Endothelial cell of umbilical vein (primary cell): ENCODE measurements at regions not wholly inside any gene's neighbourhood (a gene's known extent, or its start where the extent isn't known, plus 50 kb on each side); places are given as distances from the start of the nearest gene placed in this dataset.

Source experiments
- BruUV-seq: library from RNA; stranded (reverse); fragments of 400-500 nt; replicated peaks from 2 replicates; lab custom pipeline; 2021; lab: Mats Ljungman, UMichigan
- CTCF ChIA-PET: fragments of 300-600, 350-600 bp; sonication (Branson Sonifier 250); formaldehyde crosslinking; loops from one replicate; lab custom pipeline; 2021; ENCODE audit warnings: antibody characterized with exemption, inconsistent platforms; lab: Charles Lee
- POLR2A ChIA-PET: fragments of 300-600, 350-600 bp; sonication (Branson Sonifier 250); formaldehyde crosslinking; loops from one replicate; lab custom pipeline; 2021; ENCODE audit warnings: antibody characterized with exemption, inconsistent platforms; lab: Charles Lee
- DNase-seq: peaks from one replicate; pipeline ENCODE4 v3.0.0-alpha.2; 2011; ENCODE audit warnings: low read depth, low spot score
- FAIRE-seq: peaks from 2 replicates; lab custom pipeline; 2011; peaks lifted over from hg19 to GRCh38; lab: Jason Lieb, UNC
- H2AFZ ChIP-seq: 2 replicates; pipeline ENCODE4 v1.6.0; 2012; ENCODE audit warnings: low read depth, low read length, control low read depth, inconsistent platforms
- H3K27ac ChIP-seq: 2 replicates; pipeline ENCODE4 v1.5.1; 2011; ENCODE audit warnings: low read depth, mild to moderate bottlenecking, control low read depth, low read length, moderate library complexity; ENCODE audit not compliant: insufficient read depth
- H3K27me3 ChIP-seq, 2 experiments: 2 replicates each; pipeline versions ENCODE4 v1.6.0 to v1.6.1; 2011; ENCODE audit warnings: low read length in 2 of 2, mixed read lengths in 1 of 2; ENCODE audit not compliant: control insufficient read depth in 2 of 2, insufficient read depth in 2 of 2
- H3K36me3 ChIP-seq, 2 experiments: 2 replicates in 1 of 2; 3 replicates in 1 of 2; pipeline ENCODE4 v1.5.1; 2011; ENCODE audit warnings: low read length in 2 of 2, mild to moderate bottlenecking in 1 of 2, moderate library complexity in 1 of 2; ENCODE audit not compliant: control insufficient read depth in 2 of 2, insufficient read depth in 2 of 2; ENCODE audit errors: extremely low read depth in 1 of 2
- H3K4me1 ChIP-seq: 3 replicates; pipeline ENCODE4 v1.5.1; 2011; ENCODE audit warnings: mild to moderate bottlenecking, low read length; ENCODE audit not compliant: control insufficient read depth, insufficient read depth; ENCODE audit errors: extremely low read depth
- H3K4me2 ChIP-seq: 2 replicates; pipeline ENCODE4 v1.6.1; 2011; ENCODE audit warnings: low read length, control low read depth, mixed read lengths; ENCODE audit not compliant: insufficient read depth
- H3K4me3 ChIP-seq, 3 experiments: fragments of 200-600 bp in 1 of 3; sonication (generic), shearing (Covaris generic) in 1 of 3; replicated peaks in 1 of 3; 2 replicates each; pipeline ENCODE4 v1.5.1; 2011 to 2016; ENCODE audit warnings: control low read depth in 3 of 3, low read length in 3 of 3, mild to moderate bottlenecking in 2 of 3, inconsistent platforms in 1 of 3, low read depth in 1 of 3, moderate library complexity in 1 of 3; ENCODE audit not compliant: insufficient read depth in 1 of 3
- H3K79me2 ChIP-seq: 2 replicates; pipeline ENCODE4 v1.6.0; 2012; ENCODE audit warnings: low read length, inconsistent platforms; ENCODE audit not compliant: control insufficient read depth, insufficient read depth
- H3K9ac ChIP-seq: replicated peaks from 2 replicates; pipeline ENCODE3; 2011; ENCODE audit warnings: low read length, control low read depth; ENCODE audit not compliant: insufficient read depth; ENCODE audit errors: extremely low read depth
- H3K9me1 ChIP-seq: replicated peaks from 3 replicates; pipeline ENCODE4 v1.6.0; 2011; ENCODE audit warnings: mild to moderate bottlenecking, low read length; ENCODE audit not compliant: control insufficient read depth, insufficient read depth; ENCODE audit errors: extremely low read depth
- H3K9me3 ChIP-seq: replicated peaks from 2 replicates; pipeline ENCODE4 v1.5.1; 2012; ENCODE audit warnings: low read length, inconsistent platforms; ENCODE audit not compliant: control insufficient read depth, insufficient read depth
- H4K20me1 ChIP-seq: replicated peaks from 2 replicates; pipeline ENCODE3; 2011; ENCODE audit warnings: mild to moderate bottlenecking, low read length; ENCODE audit not compliant: control insufficient read depth, insufficient read depth; ENCODE audit errors: extremely low read depth
- EZH2 ChIP-seq: IDR thresholded peaks from 2 replicates; pipeline ENCODE4 v1.6.1; 2012; ENCODE audit warnings: borderline replicate concordance, low read depth, mild to moderate bottlenecking, moderate library complexity, low read length, inconsistent platforms; ENCODE audit not compliant: severe bottlenecking
- FOS ChIP-seq: IDR thresholded peaks from 2 replicates; pipeline ENCODE4 v1.6.1; 2011; ENCODE audit warnings: mild to moderate bottlenecking, low read length, moderate library complexity, borderline replicate concordance; ENCODE audit not compliant: insufficient read depth
- GATA2 ChIP-seq: IDR thresholded peaks from 2 replicates; pipeline ENCODE4 v1.7.0; 2011; ENCODE audit warnings: low read depth, mild to moderate bottlenecking, moderate library complexity, mixed read lengths, low read length; ENCODE audit not compliant: insufficient read length, insufficient read depth
- JUN ChIP-seq: IDR thresholded peaks from 2 replicates; pipeline ENCODE4 v1.6.1; 2011; ENCODE audit warnings: borderline replicate concordance, low read depth; ENCODE audit not compliant: insufficient read length, insufficient read depth
- MAX ChIP-seq: IDR thresholded peaks from 2 replicates; pipeline ENCODE4 v1.6.1; 2011; ENCODE audit not compliant: insufficient read depth, insufficient read length
- MYC ChIP-seq: IDR thresholded peaks from one replicate; pipeline ENCODE4 v1.6.1; 2011; ENCODE audit warnings: mild to moderate bottlenecking, low read depth, low read length
- POLR2A ChIP-seq: IDR thresholded peaks from 2 replicates; pipeline ENCODE4 v1.6.1; 2012; ENCODE audit warnings: low read depth, mild to moderate bottlenecking, control low read depth, low read length
- POLR2AphosphoS5 ChIP-seq: IDR thresholded peaks from 2 replicates; pipeline ENCODE4 v1.6.1; 2012; ENCODE audit warnings: low read depth, mild to moderate bottlenecking, control low read depth, low read length, moderate library complexity; ENCODE audit not compliant: insufficient read depth
- dilution Hi-C: fragments of 300-500 bp; cut with MboI; formaldehyde crosslinking; loops from one replicate; pipeline ENCODE4 v1.15.0; 2019; ENCODE audit warnings: low sequenced_read_pairs; ENCODE audit not compliant: extremely low pct_ligation_motif_present
- intact Hi-C: fragments of 100-400 bp; cut with micrococcal nuclease; formaldehyde crosslinking; loops from one replicate; pipeline ENCODE4 v1.10.0; 2022
- TF ChIP-seq, protein P1 (sequence below), 2 donors: IDR thresholded peaks; 1 replicate in 1 of 2; 2 replicates in 1 of 2; pipeline ENCODE4 v1.5.1; 2011; ENCODE audit warnings: low read length in 2 of 2, mild to moderate bottlenecking in 2 of 2, moderate library complexity in 2 of 2, control low read depth in 1 of 2, inconsistent platforms in 1 of 2, low read depth in 1 of 2; ENCODE audit not compliant: insufficient read depth in 1 of 2; ENCODE audit errors: extremely low read depth in 1 of 2

GRCh38 chr14:104248203-104249055 is 110.0 kb downstream of the KIF26A start:
- Histone ChIP-seq H3K9ac (no peak overlapping the region), H3K27me3 (no peaks in the 10 kb centered on the region), H2AFZ (no peak overlapping the region), H3K36me3 (no peaks in the 10 kb centered on the region), H3K9me3 (no peaks in the 10 kb centered on the region), H3K79me2 (no peaks in the 10 kb centered on the region), H3K4me3 (no peak overlapping the region), H4K20me1 (no peaks in the 10 kb centered on the region), H3K9me1 (no peaks in the 10 kb centered on the region), H3K27ac (no peak overlapping the region), H3K4me1 (no peaks in the 10 kb centered on the region), H3K4me2 (no peak overlapping the region)
- no peak for TF ChIP-seq POLR2AphosphoS5
- no peak for TF ChIP-seq EZH2
- no peak for TF ChIP-seq JUN
- TF ChIP-seq GATA2 = no peak
- no peak for TF ChIP-seq MAX
- POLR2A ChIA-PET = no interaction called here
- BruUV-seq = no TSS peak
- DNase-seq (no peak), FAIRE-seq (no peak)
- dilution Hi-C loops = no loop called here
- intact Hi-C loops = no loop called here
- CTCF ChIA-PET = no interaction called here

- dilution Hi-C loops = no loop called here
- POLR2A ChIA-PET = no interaction called here
- H3K9me3 ChIP-seq = no peaks in the 10 kb centered on the region
Observed at GRCh38 chr14:104249089-104249488, 110.7 kb downstream of the KIF26A start.

More at GRCh38 chr14:104249089-104249488, 110.7 kb downstream of the KIF26A start:
- Histone ChIP-seq H3K9ac (no peak overlapping the region), H3K27me3 (no peaks in the 10 kb centered on the region), H3K79me2 (no peaks in the 10 kb centered on the region), H3K27ac (no peak overlapping the region), H2AFZ (no peak overlapping the region), H3K4me1 (no peaks in the 10 kb centered on the region), H4K20me1 (no peaks in the 10 kb centered on the region), H3K9me1 (no peaks in the 10 kb centered on the region), H3K4me3 (no peak overlapping the region), H3K4me2 (no peak overlapping the region), H3K36me3 (no peaks in the 10 kb centered on the region)
- TF ChIP-seq EZH2 = no peak
- no peak for TF ChIP-seq POLR2AphosphoS5
- no peak for TF ChIP-seq JUN
- no peak for TF ChIP-seq POLR2A
- no peak for TF ChIP-seq FOS
- no peak for TF ChIP-seq GATA2
- TF ChIP-seq MYC = no peak
- TF ChIP-seq, protein P1, sequence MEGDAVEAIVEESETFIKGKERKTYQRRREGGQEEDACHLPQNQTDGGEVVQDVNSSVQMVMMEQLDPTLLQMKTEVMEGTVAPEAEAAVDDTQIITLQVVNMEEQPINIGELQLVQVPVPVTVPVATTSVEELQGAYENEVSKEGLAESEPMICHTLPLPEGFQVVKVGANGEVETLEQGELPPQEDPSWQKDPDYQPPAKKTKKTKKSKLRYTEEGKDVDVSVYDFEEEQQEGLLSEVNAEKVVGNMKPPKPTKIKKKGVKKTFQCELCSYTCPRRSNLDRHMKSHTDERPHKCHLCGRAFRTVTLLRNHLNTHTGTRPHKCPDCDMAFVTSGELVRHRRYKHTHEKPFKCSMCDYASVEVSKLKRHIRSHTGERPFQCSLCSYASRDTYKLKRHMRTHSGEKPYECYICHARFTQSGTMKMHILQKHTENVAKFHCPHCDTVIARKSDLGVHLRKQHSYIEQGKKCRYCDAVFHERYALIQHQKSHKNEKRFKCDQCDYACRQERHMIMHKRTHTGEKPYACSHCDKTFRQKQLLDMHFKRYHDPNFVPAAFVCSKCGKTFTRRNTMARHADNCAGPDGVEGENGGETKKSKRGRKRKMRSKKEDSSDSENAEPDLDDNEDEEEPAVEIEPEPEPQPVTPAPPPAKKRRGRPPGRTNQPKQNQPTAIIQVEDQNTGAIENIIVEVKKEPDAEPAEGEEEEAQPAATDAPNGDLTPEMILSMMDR (IDR thresholded peaks at IDR 0.05; ENCODE audit: extremely low read depth in 1 of 2, insufficient read depth in 1 of 2, low read depth in 1 of 2, low read length in 2 of 2) = no peak
- TF ChIP-seq MAX = no peak
- DNase-seq (no peak), FAIRE-seq (no peak)
- no TSS peak for BruUV-seq
- CTCF ChIA-PET = no interaction called here
- intact Hi-C loops = no loop called here
